Liver (tissue), 8 donors: ENCODE measurements at regions not wholly inside any gene's neighbourhood (a gene's known extent, or its start where the extent isn't known, plus 50 kb on each side); places are given as distances from the start of the nearest gene placed in this dataset.

Experiments used
- DNase-seq: peaks from one replicate; pipeline ENCODE4 v3.0.0-alpha.2; 2017; ENCODE audit warnings: low spot score
- H3K27ac ChIP-seq, 2 donors: one replicate each; pipeline ENCODE4 v1.7.0; 2013; ENCODE audit warnings: inconsistent platforms in 2 of 2, low read length in 2 of 2, control low read depth in 1 of 2, low read depth in 1 of 2, mild to moderate bottlenecking in 1 of 2
- H3K27me3 ChIP-seq, 4 donors: one replicate each; pipeline versions ENCODE4 v1.6.1 to v1.7.0; 2013; ENCODE audit warnings: low read length in 3 of 4, inconsistent platforms in 1 of 4, mild to moderate bottlenecking in 1 of 4, moderate library complexity in 1 of 4; ENCODE audit not compliant: control insufficient read depth in 4 of 4, insufficient read depth in 4 of 4
- H3K36me3 ChIP-seq, 4 donors: one replicate each; pipeline versions ENCODE4 v1.6.1 to v1.7.0; 2013; ENCODE audit warnings: low read length in 3 of 4, mild to moderate bottlenecking in 3 of 4, low read depth in 1 of 4, moderate library complexity in 1 of 4; ENCODE audit not compliant: control insufficient read depth in 4 of 4, insufficient read depth in 3 of 4
- H3K4me1 ChIP-seq, 4 donors: one replicate each; pipeline versions ENCODE4 v1.6.1 to v1.7.0; 2013; ENCODE audit warnings: low read length in 3 of 4, mild to moderate bottlenecking in 3 of 4, moderate library complexity in 1 of 4; ENCODE audit not compliant: control insufficient read depth in 4 of 4, insufficient read depth in 4 of 4
- H3K4me3 ChIP-seq, 3 donors: one replicate each; pipeline versions ENCODE4 v1.6.1 to v1.7.0; 2013; ENCODE audit warnings: low read length in 3 of 3, control low read depth in 1 of 3, low read depth in 1 of 3, mild to moderate bottlenecking in 1 of 3
- H3K9ac ChIP-seq, 2 donors: one replicate each; pipeline ENCODE4 v1.7.0; 2013; ENCODE audit warnings: low read length in 2 of 2, mild to moderate bottlenecking in 2 of 2, moderate library complexity in 2 of 2, control low read depth in 1 of 2, low read depth in 1 of 2
- H3K9me3 ChIP-seq, 4 donors: one replicate each; pipeline versions ENCODE4 v1.6.1 to v1.7.0; 2013; ENCODE audit warnings: low read length in 3 of 4; ENCODE audit not compliant: control insufficient read depth in 4 of 4
- EGR1 ChIP-seq, 2 donors: IDR thresholded peaks; 2 replicates each; pipeline ENCODE4 v1.6.1; 2016 to 2018; ENCODE audit warnings: antibody characterized with exemption in 2 of 2, low read depth in 2 of 2
- FOXA2 ChIP-seq: IDR thresholded peaks from 2 replicates; pipeline ENCODE4 v1.6.1; 2016; ENCODE audit warnings: antibody characterized with exemption
- GABPA ChIP-seq, 2 donors: IDR thresholded peaks in 1 of 2; conservative IDR thresholded peaks in 1 of 2; 2 replicates each; pipeline ENCODE4 v1.6.1; 2016; ENCODE audit warnings: antibody characterized with exemption in 2 of 2, mild to moderate bottlenecking in 1 of 2, moderate library complexity in 1 of 2
- HNF4G ChIP-seq: IDR thresholded peaks from 2 replicates; pipeline ENCODE4 v1.6.1; 2016; ENCODE audit warnings: antibody characterized with exemption
- JUND ChIP-seq, 2 donors: IDR thresholded peaks; 2 replicates each; pipeline ENCODE4 v1.6.1; 2016; ENCODE audit warnings: antibody characterized with exemption in 2 of 2
- MAX ChIP-seq: IDR thresholded peaks from 2 replicates; pipeline ENCODE4 v1.6.1; 2016; ENCODE audit warnings: antibody characterized with exemption
- NR2F2 ChIP-seq: IDR thresholded peaks from 2 replicates; pipeline ENCODE4 v1.6.1; 2016; ENCODE audit warnings: antibody characterized with exemption
- RAD21 ChIP-seq, 2 donors: IDR thresholded peaks; 2 replicates each; pipeline ENCODE4 v1.6.1; 2016; ENCODE audit warnings: antibody characterized with exemption in 2 of 2, mild to moderate bottlenecking in 2 of 2
- RXRA ChIP-seq, 2 donors: IDR thresholded peaks; 2 replicates each; pipeline ENCODE4 v1.6.1; 2017 to 2018; ENCODE audit warnings: antibody characterized with exemption in 2 of 2, mild to moderate bottlenecking in 1 of 2
- SP1 ChIP-seq: IDR thresholded peaks from 2 replicates; pipeline ENCODE4 v1.6.1; 2018; ENCODE audit warnings: antibody characterized with exemption, mild to moderate bottlenecking
- YY1 ChIP-seq: IDR thresholded peaks from 2 replicates; pipeline ENCODE4 v1.6.1; 2016; ENCODE audit warnings: antibody characterized with exemption, mild to moderate bottlenecking
- WGBS: extraction: QIAGEN DNeasy Blood & Tissue Kit; methylation state at CpG from one replicate; pipeline ENCODE4 v1.1.7; 2013; 5-methylcytosine and 5-hydroxymethylcytosine counted together
- TF ChIP-seq, protein P1 (sequence below): fragments of 150-350 bp; IDR thresholded peaks from 2 replicates; pipeline ENCODE4 v1.5.1; 2017; ENCODE audit warnings: improper control_type of control experiment, low read depth, low read length; ENCODE audit not compliant: missing input control
- TF ChIP-seq, protein P2 (sequence below): IDR thresholded peaks from 2 replicates; pipeline ENCODE4 v1.6.1; 2016; ENCODE audit warnings: antibody characterized with exemption
- donor health status: healthy.
- donor health status: healthy.
- donor health status: healthy.
- donor health status: healthy.
- donor health status: healthy.

DNA sequence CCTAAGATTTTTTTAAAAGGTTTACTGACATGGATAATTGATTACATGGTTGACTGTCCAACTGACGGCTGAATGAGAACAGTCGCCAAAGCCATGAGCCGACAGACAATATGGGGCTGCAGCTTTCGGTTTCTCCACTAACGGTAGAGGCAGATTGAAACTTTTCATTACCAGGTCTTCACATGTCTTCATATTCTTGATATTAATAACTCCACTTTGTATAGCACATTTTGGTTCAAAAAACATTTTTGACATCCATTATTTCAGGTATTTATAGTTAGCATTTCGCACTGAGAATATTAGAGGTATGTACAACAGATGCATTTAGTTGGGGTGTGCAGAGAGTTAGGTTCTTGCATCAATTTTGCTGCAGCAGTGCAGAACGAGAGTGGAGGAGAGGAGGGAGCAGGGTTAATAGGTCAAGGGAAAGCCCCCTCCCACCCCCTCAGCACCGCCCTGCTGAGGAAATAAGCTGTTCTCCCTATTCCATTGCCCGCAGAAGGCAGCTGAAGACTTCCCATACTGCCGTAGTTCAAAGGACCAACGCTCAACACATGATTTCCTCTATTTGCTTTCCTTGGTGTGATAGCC lies 73.6 kb upstream of the ADTRP start:
- H3K9ac ChIP-seq, result no peak overlapping the region
- TF ChIP-seq EGR1 (IDR thresholded peaks at IDR 0.05; ENCODE audit: low read depth in 2 of 2), result no peak
- no peak for TF ChIP-seq GABPA (IDR thresholded peaks at IDR 0.05 in 1 of 2, conservative IDR thresholded peaks at IDR 0.05 in 1 of 2)
- no peak for TF ChIP-seq NR2F2
- TF ChIP-seq, protein P1, sequence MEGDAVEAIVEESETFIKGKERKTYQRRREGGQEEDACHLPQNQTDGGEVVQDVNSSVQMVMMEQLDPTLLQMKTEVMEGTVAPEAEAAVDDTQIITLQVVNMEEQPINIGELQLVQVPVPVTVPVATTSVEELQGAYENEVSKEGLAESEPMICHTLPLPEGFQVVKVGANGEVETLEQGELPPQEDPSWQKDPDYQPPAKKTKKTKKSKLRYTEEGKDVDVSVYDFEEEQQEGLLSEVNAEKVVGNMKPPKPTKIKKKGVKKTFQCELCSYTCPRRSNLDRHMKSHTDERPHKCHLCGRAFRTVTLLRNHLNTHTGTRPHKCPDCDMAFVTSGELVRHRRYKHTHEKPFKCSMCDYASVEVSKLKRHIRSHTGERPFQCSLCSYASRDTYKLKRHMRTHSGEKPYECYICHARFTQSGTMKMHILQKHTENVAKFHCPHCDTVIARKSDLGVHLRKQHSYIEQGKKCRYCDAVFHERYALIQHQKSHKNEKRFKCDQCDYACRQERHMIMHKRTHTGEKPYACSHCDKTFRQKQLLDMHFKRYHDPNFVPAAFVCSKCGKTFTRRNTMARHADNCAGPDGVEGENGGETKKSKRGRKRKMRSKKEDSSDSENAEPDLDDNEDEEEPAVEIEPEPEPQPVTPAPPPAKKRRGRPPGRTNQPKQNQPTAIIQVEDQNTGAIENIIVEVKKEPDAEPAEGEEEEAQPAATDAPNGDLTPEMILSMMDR, result no peak
- TF ChIP-seq, protein P2, sequence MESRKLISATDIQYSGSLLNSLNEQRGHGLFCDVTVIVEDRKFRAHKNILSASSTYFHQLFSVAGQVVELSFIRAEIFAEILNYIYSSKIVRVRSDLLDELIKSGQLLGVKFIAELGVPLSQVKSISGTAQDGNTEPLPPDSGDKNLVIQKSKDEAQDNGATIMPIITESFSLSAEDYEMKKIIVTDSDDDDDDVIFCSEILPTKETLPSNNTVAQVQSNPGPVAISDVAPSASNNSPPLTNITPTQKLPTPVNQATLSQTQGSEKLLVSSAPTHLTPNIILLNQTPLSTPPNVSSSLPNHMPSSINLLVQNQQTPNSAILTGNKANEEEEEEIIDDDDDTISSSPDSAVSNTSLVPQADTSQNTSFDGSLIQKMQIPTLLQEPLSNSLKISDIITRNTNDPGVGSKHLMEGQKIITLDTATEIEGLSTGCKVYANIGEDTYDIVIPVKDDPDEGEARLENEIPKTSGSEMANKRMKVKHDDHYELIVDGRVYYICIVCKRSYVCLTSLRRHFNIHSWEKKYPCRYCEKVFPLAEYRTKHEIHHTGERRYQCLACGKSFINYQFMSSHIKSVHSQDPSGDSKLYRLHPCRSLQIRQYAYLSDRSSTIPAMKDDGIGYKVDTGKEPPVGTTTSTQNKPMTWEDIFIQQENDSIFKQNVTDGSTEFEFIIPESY, result no peak
- no peak for TF ChIP-seq HNF4G
- TF ChIP-seq RXRA (IDR thresholded peaks at IDR 0.05), result no peak
- TF ChIP-seq SP1, result no peak
- TF ChIP-seq RAD21 (IDR thresholded peaks at IDR 0.05), result no peak
- TF ChIP-seq YY1, result no peak
- H3K4me3 ChIP-seq, result no peak overlapping the region
- no peaks in the 10 kb centered on the region for H3K9me3 ChIP-seq
- H3K4me1 ChIP-seq, result peaks cover 3 to 25% (median 19%) of the 10 kb centered on the region in 4 donors
- H3K27ac ChIP-seq, result peak overlapping the region in 1 of 2 donors; percentile 13
- no peaks in the 10 kb centered on the region for H3K27me3 ChIP-seq
- no peaks in the 10 kb centered on the region for H3K36me3 ChIP-seq
- no peak for DNase-seq
- WGBS, result 82% methylated on average over 11 of the region's 11 CpGs

GRCh38 chr6:11851387-11851786 lies 72.8 kb upstream of the ADTRP start:
- no peak for DNase-seq
- no peak overlapping the region for H3K4me3 ChIP-seq
- WGBS, result 92% methylated on average over 4 of the region's 4 CpGs
- no peaks in the 10 kb centered on the region for H3K9me3 ChIP-seq
- no peaks in the 10 kb centered on the region for H3K36me3 ChIP-seq
- H3K9ac ChIP-seq, result no peak overlapping the region
- TF ChIP-seq JUND (IDR thresholded peaks at IDR 0.05), result no peak
- no peak for TF ChIP-seq YY1
- TF ChIP-seq, protein P1, result no peak
- no peak for TF ChIP-seq MAX
- TF ChIP-seq GABPA (IDR thresholded peaks at IDR 0.05 in 1 of 2, conservative IDR thresholded peaks at IDR 0.05 in 1 of 2), result no peak
- TF ChIP-seq NR2F2, result no peak
- TF ChIP-seq HNF4G, result no peak
- no peak for TF ChIP-seq FOXA2
- TF ChIP-seq RAD21 (IDR thresholded peaks at IDR 0.05), result no peak
- no peak overlapping the region for H3K27ac ChIP-seq
- peaks cover 3 to 25% (median 18%) of the 10 kb centered on the region in 4 donors for H3K4me1 ChIP-seq
- H3K27me3 ChIP-seq, result no peaks in the 10 kb centered on the region
